Stimulated activated CD4-positive, alpha-beta T cell treated with anti-CD3 and anti-CD28 coated beads, Interleukin-2, amount 100 ng/mL, for 48 hours (primary cell): ENCODE measurements at regions not wholly inside any gene's neighbourhood (a gene's known extent, or its start where the extent isn't known, plus 50 kb on each side); places are given as distances from the start of the nearest gene placed in this dataset.
"Not testable (repeated sequence)": the region's sequence is repeated elsewhere in the genome, so short reads cannot be mapped to it uniquely, and the experiment has no call there.

Experiments used
- DNase-seq, 2 donors: peaks; one replicate each; pipeline ENCODE4 v3.0.0-alpha.2; 2020

- DNase-seq = no peak
These were observed 271.6 kb upstream of the ARSJ start for GRCh38 chr4:114251020-114251419.

DNA sequence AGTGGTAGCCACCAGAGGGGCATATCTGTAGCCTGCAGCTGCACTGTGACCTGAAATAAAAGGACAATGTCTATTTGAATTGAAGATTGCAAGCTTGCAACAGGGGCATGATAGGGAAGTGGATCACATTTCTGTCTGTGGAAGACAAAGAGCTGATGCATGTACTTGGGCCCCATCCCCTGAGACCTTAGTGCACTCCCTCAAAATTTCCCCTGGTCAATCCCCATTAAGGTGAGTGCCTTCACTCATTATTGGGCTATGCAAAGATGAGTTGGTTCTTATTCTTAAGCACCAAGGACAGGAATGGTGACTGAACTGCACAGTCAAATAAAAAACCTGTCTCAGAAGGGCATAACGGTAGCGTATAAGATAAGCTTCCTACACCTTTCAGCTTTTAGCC, 273.1 kb upstream of the ARSJ start:
- DNase-seq = no peak

DNA sequence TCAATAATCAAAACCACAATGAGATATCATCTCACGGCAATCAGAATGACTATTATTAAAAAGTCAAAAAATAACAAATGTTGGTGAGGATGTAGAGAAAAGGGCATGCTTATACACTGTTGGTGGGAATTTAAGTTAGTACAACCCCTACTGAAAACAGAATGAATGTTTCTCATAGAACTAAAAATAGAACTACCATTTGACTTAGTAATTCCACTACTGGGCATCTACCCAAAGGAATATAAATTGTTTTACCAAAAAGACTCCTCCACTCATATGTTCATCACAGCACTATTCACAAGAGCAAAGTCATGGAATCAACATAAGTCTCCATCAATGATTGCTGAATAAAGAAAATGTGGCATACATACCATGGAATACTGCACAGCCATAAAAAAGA, 278.1 kb upstream of the ARSJ start:
- no peak for DNase-seq

DNA sequence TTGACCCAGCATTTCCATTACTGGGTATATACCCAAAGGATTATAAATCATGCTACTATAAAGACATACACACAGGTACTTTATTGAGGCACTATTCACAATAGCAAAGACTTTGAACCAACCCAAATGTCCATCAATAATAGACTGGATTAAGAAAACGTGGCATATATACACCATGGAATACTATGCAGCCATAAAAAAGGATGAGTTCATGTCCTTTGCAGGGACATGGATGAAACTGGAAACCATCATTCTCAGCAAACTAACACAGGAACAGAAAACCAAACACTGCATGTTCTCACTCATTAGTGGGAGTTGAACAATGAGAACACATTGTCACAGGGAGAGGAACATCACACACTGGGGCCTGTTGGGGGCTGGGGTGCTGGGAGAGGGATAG, 283.0 kb upstream of the ARSJ start:
- DNase-seq = not testable (repeated sequence)

DNA sequence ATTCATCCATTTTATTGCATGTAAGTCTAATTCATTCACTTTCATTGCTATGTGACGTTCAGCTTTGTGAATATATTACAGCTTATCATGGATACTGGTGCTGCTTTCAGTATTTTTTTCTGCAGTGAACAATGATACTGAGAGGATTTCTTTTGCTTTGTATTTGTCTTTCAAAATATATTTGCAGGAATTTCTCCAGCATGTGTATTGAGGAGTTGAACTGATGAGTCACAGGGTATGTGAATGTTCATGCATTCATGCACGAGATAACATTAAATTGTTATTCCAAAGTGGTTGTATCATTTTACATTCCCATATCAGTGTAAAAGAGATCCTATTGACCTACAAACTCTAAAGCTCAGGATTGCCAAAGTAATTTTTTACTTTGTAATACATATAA, 283.8 kb upstream of the ARSJ start:
- no peak for DNase-seq

DNA sequence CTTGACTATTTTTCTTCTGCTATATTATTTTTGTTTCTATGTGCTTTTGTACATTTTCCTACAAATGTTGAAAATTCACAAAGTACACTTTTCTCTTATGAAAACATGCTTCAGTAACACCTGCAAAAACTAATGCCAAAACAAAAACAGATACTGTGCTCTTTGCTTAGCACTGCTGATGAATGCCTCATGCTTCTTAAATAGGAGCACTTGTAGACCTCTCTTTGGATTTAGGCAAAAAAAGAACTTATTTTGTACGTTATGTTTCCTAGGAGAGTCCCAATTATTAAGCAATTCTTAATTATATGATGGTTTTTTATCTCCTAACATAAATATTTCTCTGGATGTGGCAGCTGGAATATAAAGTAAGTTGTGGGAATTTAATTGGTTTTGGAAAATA, 285.0 kb upstream of the ARSJ start:
- no peak for DNase-seq

GRCh38 chr4:114264877-114265291, 285.4 kb upstream of the ARSJ start:
- DNase-seq = no peak

- DNase-seq = no peak
These were observed 285.9 kb upstream of the ARSJ start for GRCh38 chr4:114265342-114265741.

- no peak for DNase-seq
These were observed 288.5 kb upstream of the ARSJ start for GRCh38 chr4:114267976-114268375.

- no peak for DNase-seq
These were observed 291.6 kb upstream of the ARSJ start for GRCh38 chr4:114271031-114271430.

- no peak for DNase-seq
These were observed 292.8 kb upstream of the ARSJ start for GRCh38 chr4:114272226-114272625.

GRCh38 chr4:114273238-114273637, 293.8 kb upstream of the ARSJ start:
- no peak for DNase-seq

DNA sequence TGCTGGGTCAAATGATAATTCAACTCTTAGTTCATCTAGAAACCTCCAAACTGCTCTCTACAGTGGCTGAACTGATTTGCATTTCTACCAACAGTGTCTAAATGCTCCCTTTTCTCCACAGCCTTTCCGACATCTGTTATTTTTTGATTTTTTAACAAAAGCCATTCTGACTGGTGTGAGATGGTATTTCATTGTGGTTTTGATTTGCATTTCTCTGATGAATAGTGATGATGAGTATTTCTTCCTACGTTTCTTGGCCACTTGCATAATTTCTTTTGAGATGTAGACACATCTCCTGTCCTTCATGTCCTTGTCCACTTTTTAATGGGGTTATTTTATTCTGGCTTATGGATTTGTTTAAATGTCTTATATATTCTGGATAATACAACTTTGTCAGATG, 298.2 kb upstream of the ARSJ start:
- DNase-seq = no peak

- DNase-seq = no peak
These were observed 299.6 kb upstream of the ARSJ start for GRCh38 chr4:114279066-114279465.

GRCh38 chr4:114279711-114280110, 300.3 kb upstream of the ARSJ start:
- DNase-seq = no peak

- DNase-seq = no peak
These were observed 301.2 kb upstream of the ARSJ start for GRCh38 chr4:114280645-114281044.

- DNase-seq = no peak
These were observed 301.9 kb upstream of the ARSJ start for GRCh38 chr4:114281164-114281960.

GRCh38 chr4:114282937-114283336, 303.5 kb upstream of the ARSJ start:
- DNase-seq = no peak

DNA sequence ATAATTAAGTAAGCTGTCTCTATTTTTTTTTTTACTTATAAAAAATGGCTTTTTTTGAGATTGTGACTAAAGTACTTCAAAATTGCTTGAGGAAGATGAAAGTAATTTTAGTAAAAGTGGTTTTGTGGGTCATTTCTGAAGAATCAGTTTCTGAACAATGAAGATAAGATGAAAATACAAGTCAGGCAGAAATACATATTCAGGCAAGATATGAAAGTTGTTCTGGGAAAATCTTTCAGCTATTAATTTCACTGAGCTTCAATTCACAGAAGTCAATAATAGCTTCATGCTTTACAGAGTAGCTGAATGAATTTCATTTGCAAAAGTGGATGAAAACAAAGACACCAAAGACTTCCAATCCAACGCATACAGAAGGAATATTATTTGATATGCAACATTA, 305.2 kb upstream of the ARSJ start:
- no peak for DNase-seq

DNA sequence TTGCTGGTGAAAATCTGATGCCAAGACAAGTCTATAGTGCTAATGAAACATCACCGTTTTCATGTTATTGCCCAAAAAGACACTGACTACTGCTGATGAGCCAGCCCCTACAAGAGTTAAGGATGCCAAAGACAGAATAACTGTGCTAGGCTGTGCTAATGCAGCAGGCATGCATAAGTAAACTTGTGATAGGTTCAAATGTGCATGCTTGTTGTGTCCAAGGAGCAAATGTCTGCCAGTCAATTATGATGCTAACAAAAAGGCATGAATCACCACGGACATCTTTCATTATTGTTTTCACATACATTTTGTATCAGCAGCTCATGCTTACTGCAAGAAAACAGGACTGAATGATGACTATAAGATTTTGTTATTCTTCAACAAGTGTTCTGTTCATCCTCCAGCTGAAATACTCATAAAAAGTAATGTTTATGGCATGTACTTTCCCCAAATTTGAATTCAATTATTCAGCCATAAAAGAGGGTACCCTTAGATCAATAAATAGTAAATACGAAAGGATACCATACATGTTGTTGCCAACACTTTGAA, 306.9 kb upstream of the ARSJ start:
- no peak for DNase-seq

DNA sequence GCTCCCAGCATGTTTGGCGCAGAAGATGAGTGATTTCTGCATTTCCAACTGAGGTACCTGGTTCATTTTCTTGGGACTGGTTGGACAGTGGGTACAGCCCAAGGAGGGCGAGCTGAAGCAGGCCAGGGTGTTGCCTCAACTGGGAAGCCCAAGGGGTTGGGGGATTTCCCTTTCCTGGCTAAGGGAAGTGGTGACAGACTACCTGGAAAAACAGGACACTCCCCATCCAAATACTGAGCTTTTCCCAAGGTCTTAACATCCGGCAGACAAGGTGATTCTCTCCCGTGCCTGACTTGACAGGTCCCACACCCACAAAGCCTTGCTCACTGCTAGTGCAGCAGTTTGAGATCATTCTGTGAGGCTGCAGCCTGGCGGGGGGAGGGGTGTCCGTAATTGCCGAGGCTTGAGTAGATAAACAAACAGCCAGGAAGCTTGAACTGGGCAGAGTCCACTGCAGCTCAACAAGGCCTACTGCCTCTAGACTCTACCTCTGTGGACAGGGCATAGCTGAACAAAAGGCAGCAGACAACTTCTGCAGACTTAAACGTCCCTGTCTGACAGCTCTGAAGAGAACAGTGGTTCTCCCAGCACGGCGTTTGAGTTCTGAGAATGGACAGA, 307.7 kb upstream of the ARSJ start:
- no peak for DNase-seq

DNA sequence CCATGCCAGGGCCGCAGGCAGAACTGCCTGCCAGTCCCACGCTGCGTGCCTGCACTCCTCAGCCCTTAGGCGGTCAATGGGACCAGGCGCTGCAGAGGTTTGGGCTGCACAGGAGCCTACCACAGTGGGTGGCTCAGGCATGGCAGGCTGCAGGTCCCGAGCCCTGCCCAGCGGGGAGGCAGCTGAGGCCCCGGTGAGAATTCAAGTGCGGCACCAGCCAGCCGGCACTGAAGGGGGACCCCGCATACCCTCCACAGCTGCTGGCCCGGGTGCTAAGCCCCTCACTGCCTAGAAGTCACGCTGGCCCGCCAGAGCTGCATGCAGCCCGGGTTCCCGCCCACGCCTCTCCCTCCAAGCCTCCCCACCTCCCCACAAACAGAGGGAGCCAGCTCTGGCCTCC, 302.5 kb upstream of the UGT8 start:
- DNase-seq = no peak

GRCh38 chr4:114302472-114302871, 296.1 kb upstream of the UGT8 start:
- DNase-seq = no peak

- no peak for DNase-seq
These were observed 294.6 kb upstream of the UGT8 start for GRCh38 chr4:114304046-114304445.

DNA sequence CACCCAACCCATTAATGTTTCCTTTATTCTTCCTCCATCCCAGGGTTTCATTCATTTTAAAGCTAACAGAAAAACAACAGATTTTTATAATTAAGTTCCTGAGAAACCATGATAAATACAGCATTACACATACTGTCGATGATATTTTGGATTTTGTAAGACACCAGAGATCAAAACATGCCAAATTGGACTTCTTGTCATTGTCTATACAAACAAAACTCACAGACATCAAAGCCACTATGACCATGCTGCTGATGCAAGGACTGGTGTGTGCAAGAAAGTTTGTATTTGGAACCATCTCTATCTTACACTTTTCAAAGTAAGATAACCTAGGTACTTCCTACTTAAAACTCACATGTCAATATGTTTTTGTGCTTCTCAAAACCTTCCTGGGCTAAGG, 294.0 kb upstream of the UGT8 start:
- no peak for DNase-seq
